COR-L47 (cell line): ENCODE measurements at regions not wholly inside any gene's neighbourhood (a gene's known extent, or its start where the extent isn't known, plus 50 kb on each side); places are given as distances from the start of the nearest gene placed in this dataset.

Experiments
- DNase-seq: peaks from one replicate; lab custom pipeline; 2025; lab: John Stamatoyannopoulos, UW

GRCh38 chr5:133738271-133738670 lies 125.9 kb upstream of the FSTL4 start:
- DNase-seq = no peak

- DNase-seq = no peak
These were observed 124.2 kb upstream of the FSTL4 start for GRCh38 chr5:133736512-133736911.

GRCh38 chr5:133735346-133735745 lies 123.0 kb upstream of the FSTL4 start:
- DNase-seq = no peak

GRCh38 chr5:133734916-133735315 lies 122.6 kb upstream of the FSTL4 start:
- no peak for DNase-seq

GRCh38 chr5:133732536-133732935 lies 120.2 kb upstream of the FSTL4 start:
- DNase-seq = no peak

- DNase-seq = no peak
These were observed 119.6 kb upstream of the FSTL4 start for GRCh38 chr5:133731951-133732350.

- no peak for DNase-seq
These were observed 118.5 kb upstream of the FSTL4 start for GRCh38 chr5:133730866-133731265.

- DNase-seq = no peak
These were observed 118.0 kb upstream of the FSTL4 start for GRCh38 chr5:133730346-133730745.

GRCh38 chr5:133729800-133730199 lies 117.5 kb upstream of the FSTL4 start:
- DNase-seq = no peak

GRCh38 chr5:133728475-133728874 lies 116.1 kb upstream of the FSTL4 start:
- DNase-seq = no peak

- DNase-seq = no peak
These were observed 115.3 kb upstream of the FSTL4 start for GRCh38 chr5:133727636-133728035.

- DNase-seq = no peak
These were observed 111.5 kb upstream of the FSTL4 start for GRCh38 chr5:133723651-133724366.

GRCh38 chr5:133723126-133723525 lies 110.8 kb upstream of the FSTL4 start:
- no peak for DNase-seq

GRCh38 chr5:133721365-133721764 lies 109.0 kb upstream of the FSTL4 start:
- no peak for DNase-seq

- DNase-seq = no peak
These were observed 106.1 kb upstream of the FSTL4 start for GRCh38 chr5:133718457-133718856.

- no peak for DNase-seq
These were observed 104.3 kb upstream of the FSTL4 start for GRCh38 chr5:133716532-133717183.

- no peak for DNase-seq
These were observed 103.3 kb upstream of the FSTL4 start for GRCh38 chr5:133715616-133716015.

- no peak for DNase-seq
These were observed 102.9 kb upstream of the FSTL4 start for GRCh38 chr5:133715216-133715615.

GRCh38 chr5:133714161-133714915 lies 102.0 kb upstream of the FSTL4 start:
- no peak for DNase-seq

- no peak for DNase-seq
These were observed 101.4 kb upstream of the FSTL4 start for GRCh38 chr5:133713751-133714150.

- no peak for DNase-seq
These were observed 100.9 kb upstream of the FSTL4 start for GRCh38 chr5:133713209-133713608.

GRCh38 chr5:133712562-133712961 lies 100.2 kb upstream of the FSTL4 start:
- DNase-seq = no peak

- no peak for DNase-seq
These were observed 96.9 kb upstream of the FSTL4 start for GRCh38 chr5:133709209-133709725.
